Skeletal muscle tissue (tissue), 3 donors: ENCODE measurements at regions not wholly inside any gene's neighbourhood (a gene's known extent, or its start where the extent isn't known, plus 50 kb on each side); places are given as distances from the start of the nearest gene placed in this dataset.

ENCODE experiments used
- H3K27ac ChIP-seq: one replicate; pipeline ENCODE4 v1.7.0; 2013; ENCODE audit warnings: mild to moderate bottlenecking, low read depth, low read length, inconsistent platforms
- H3K27me3 ChIP-seq, 3 donors: one replicate each; pipeline ENCODE4 v1.7.0; 2013; ENCODE audit warnings: low read length in 3 of 3; ENCODE audit not compliant: control insufficient read depth in 3 of 3, insufficient read depth in 3 of 3
- H3K36me3 ChIP-seq, 3 donors: one replicate each; pipeline ENCODE4 v1.7.0; 2013; ENCODE audit warnings: low read length in 3 of 3; ENCODE audit not compliant: control insufficient read depth in 3 of 3, insufficient read depth in 3 of 3
- H3K4me1 ChIP-seq, 3 donors: one replicate each; pipeline ENCODE4 v1.7.0; 2013; ENCODE audit warnings: low read length in 3 of 3, mild to moderate bottlenecking in 3 of 3; ENCODE audit not compliant: control insufficient read depth in 3 of 3, insufficient read depth in 3 of 3
- H3K4me3 ChIP-seq, 3 donors: one replicate each; pipeline ENCODE4 v1.7.0; 2013; ENCODE audit warnings: low read length in 3 of 3
- H3K9ac ChIP-seq, 3 donors: one replicate each; pipeline ENCODE4 v1.7.0; 2013; ENCODE audit warnings: low read length in 3 of 3, mild to moderate bottlenecking in 3 of 3, moderate library complexity in 2 of 3, low read depth in 1 of 3
- H3K9me3 ChIP-seq, 3 donors: one replicate each; pipeline ENCODE4 v1.7.0; 2013; ENCODE audit warnings: low read length in 3 of 3; ENCODE audit not compliant: control insufficient read depth in 3 of 3
- donor health status: Osteomylitis.

- peaks cover 0 to 6% (median 0%) of the 10 kb centered on the region in 3 donors for H3K4me1 ChIP-seq
- H3K27me3 ChIP-seq = peaks cover 0 to 7% (median 0%) of the 10 kb centered on the region in 3 donors
- H3K9ac ChIP-seq = no peak overlapping the region
- H3K9me3 ChIP-seq = no peaks in the 10 kb centered on the region
- H3K4me3 ChIP-seq = no peak overlapping the region
- H3K36me3 ChIP-seq = no peaks in the 10 kb centered on the region
- no peak overlapping the region for H3K27ac ChIP-seq
These were observed 166.9 kb upstream of the RNF32 start for GRCh38 chr7:156473476-156474240.

GRCh38 chr7:156472267-156472666 is 168.3 kb upstream of the RNF32 start:
- no peaks in the 10 kb centered on the region for H3K9me3 ChIP-seq
- H3K9ac ChIP-seq = no peak overlapping the region
- no peaks in the 10 kb centered on the region for H3K36me3 ChIP-seq
- H3K4me3 ChIP-seq = no peak overlapping the region
- no peak overlapping the region for H3K27ac ChIP-seq
- H3K27me3 ChIP-seq = peaks cover 0 to 7% (median 3%) of the 10 kb centered on the region in 3 donors
- peaks cover 0 to 6% (median 0%) of the 10 kb centered on the region in 3 donors for H3K4me1 ChIP-seq

- H3K36me3 ChIP-seq = no peaks in the 10 kb centered on the region
- H3K9me3 ChIP-seq = no peaks in the 10 kb centered on the region
- H3K27ac ChIP-seq = no peak overlapping the region
- H3K4me3 ChIP-seq = no peak overlapping the region
- H3K4me1 ChIP-seq = peaks cover 0 to 3% (median 0%) of the 10 kb centered on the region in 3 donors
- H3K9ac ChIP-seq = no peak overlapping the region
- peaks cover 0 to 6% (median 3%) of the 10 kb centered on the region in 3 donors for H3K27me3 ChIP-seq
These were observed 169.9 kb upstream of the RNF32 start for GRCh38 chr7:156470399-156471320.

- H3K4me1 ChIP-seq = no peaks in the 10 kb centered on the region
- no peak overlapping the region for H3K9ac ChIP-seq
- peaks cover 0 to 20% (median 0%) of the 10 kb centered on the region in 3 donors for H3K27me3 ChIP-seq
- H3K9me3 ChIP-seq = peaks cover 0 to 2% (median 0%) of the 10 kb centered on the region in 3 donors
- H3K4me3 ChIP-seq = no peak overlapping the region
- H3K36me3 ChIP-seq = no peaks in the 10 kb centered on the region
- no peak overlapping the region for H3K27ac ChIP-seq
These were observed 173.5 kb upstream of the RNF32 start for GRCh38 chr7:156466955-156467625.

GRCh38 chr7:156466272-156466671 is 174.3 kb upstream of the RNF32 start:
- H3K4me1 ChIP-seq = no peaks in the 10 kb centered on the region
- no peak overlapping the region for H3K4me3 ChIP-seq
- H3K36me3 ChIP-seq = no peaks in the 10 kb centered on the region
- H3K27ac ChIP-seq = no peak overlapping the region
- H3K9me3 ChIP-seq = peaks cover 0 to 2% (median 0%) of the 10 kb centered on the region in 3 donors
- H3K9ac ChIP-seq = no peak overlapping the region
- H3K27me3 ChIP-seq = peaks cover 0 to 20% (median 0%) of the 10 kb centered on the region in 3 donors

- no peaks in the 10 kb centered on the region for H3K36me3 ChIP-seq
- H3K27me3 ChIP-seq = peaks cover 0 to 23% (median 0%) of the 10 kb centered on the region in 3 donors
These were observed 175.4 kb upstream of the RNF32 start for GRCh38 chr7:156465186-156465585.

GRCh38 chr7:156464339-156464738 is 176.2 kb upstream of the RNF32 start:
- Histone ChIP-seq H3K4me1 (no peaks in the 10 kb centered on the region), H3K27ac (no peak overlapping the region), H3K36me3 (no peaks in the 10 kb centered on the region), H3K4me3 (no peak overlapping the region), H3K27me3 (peaks cover 0 to 23% (median 0%) of the 10 kb centered on the region in 3 donors), H3K9me3 (peaks cover 0 to 2% (median 0%) of the 10 kb centered on the region in 3 donors), H3K9ac (no peak overlapping the region)

More at GRCh38 chr7:156465186-156465585, 175.4 kb upstream of the RNF32 start:
- Histone ChIP-seq H3K4me1 (no peaks in the 10 kb centered on the region), H3K9ac (no peak overlapping the region), H3K9me3 (peaks cover 0 to 2% (median 0%) of the 10 kb centered on the region in 3 donors), H3K4me3 (no peak overlapping the region), H3K27ac (no peak overlapping the region)

- Histone ChIP-seq H3K36me3 (no peaks in the 10 kb centered on the region), H3K4me3 (no peak overlapping the region), H3K27ac (no peak overlapping the region), H3K9me3 (peaks cover 0 to 2% (median 0%) of the 10 kb centered on the region in 3 donors), H3K27me3 (peaks cover 0 to 23% (median 0%) of the 10 kb centered on the region in 3 donors), H3K9ac (no peak overlapping the region), H3K4me1 (no peaks in the 10 kb centered on the region)
These were observed 177.3 kb upstream of the RNF32 start for GRCh38 chr7:156463280-156463679.

GRCh38 chr7:156461881-156462665 is 178.5 kb upstream of the RNF32 start:
- Histone ChIP-seq H3K9ac (no peak overlapping the region), H3K4me3 (no peak overlapping the region), H3K27me3 (peaks cover 0 to 19% (median 0%) of the 10 kb centered on the region in 3 donors), H3K9me3 (peaks cover 0 to 2% (median 0%) of the 10 kb centered on the region in 3 donors), H3K4me1 (no peaks in the 10 kb centered on the region), H3K27ac (no peak overlapping the region), H3K36me3 (no peaks in the 10 kb centered on the region)
